GM10248 (cell line): ENCODE measurements at regions not wholly inside any gene's neighbourhood (a gene's known extent, or its start where the extent isn't known, plus 50 kb on each side); places are given as distances from the start of the nearest gene placed in this dataset.

ENCODE experiments used
- CTCF ChIA-PET: fragments of 300-600 bp; sonication (Branson Sonifier 250); formaldehyde crosslinking; extraction: SDS; loops from one replicate; lab custom pipeline; 2021; ENCODE audit warnings: antibody characterized with exemption; lab: Yijun Ruan, JAX
- POLR2A ChIA-PET: fragments of 350-650 bp; sonication (Branson Sonifier 250); formaldehyde crosslinking; extraction: SDS; loops from one replicate; lab custom pipeline; 2020; ENCODE audit warnings: antibody characterized with exemption; lab: Yijun Ruan, JAX
- DNase-seq: peaks from one replicate; pipeline ENCODE4 v3.0.0; 2012; ENCODE audit errors: extremely low spot score
- TF ChIP-seq, protein P1 (sequence below): IDR thresholded peaks from 2 replicates; pipeline ENCODE4 v1.5.1; 2012; ENCODE audit warnings: mild to moderate bottlenecking, low read depth; ENCODE audit errors: extremely low read depth, missing control alignments, control extremely low read depth

DNA sequence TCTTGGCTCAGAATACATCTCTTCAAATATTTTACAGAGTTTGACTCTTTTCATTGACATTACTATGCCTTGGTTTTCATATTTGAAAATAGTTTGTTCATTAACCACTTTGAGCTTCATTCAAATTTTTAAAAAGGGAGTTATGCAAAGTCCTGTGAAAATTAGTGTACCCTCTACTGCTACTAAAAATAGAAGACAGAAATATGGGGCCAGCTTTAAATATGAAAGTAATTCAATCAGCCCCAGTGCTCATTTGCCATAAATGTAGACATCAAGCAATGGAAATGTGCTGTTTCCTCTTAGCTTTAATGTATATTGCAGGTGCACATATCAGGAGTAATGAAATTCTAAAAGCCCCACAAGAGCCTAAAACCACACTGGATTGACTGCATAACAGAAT is 218.7 kb downstream of the SPATA18 start:
- POLR2A ChIA-PET: no interaction called here

GRCh38 chr4:52273885-52274284 is 222.8 kb downstream of the SPATA18 start:
- TF ChIP-seq, protein P1, sequence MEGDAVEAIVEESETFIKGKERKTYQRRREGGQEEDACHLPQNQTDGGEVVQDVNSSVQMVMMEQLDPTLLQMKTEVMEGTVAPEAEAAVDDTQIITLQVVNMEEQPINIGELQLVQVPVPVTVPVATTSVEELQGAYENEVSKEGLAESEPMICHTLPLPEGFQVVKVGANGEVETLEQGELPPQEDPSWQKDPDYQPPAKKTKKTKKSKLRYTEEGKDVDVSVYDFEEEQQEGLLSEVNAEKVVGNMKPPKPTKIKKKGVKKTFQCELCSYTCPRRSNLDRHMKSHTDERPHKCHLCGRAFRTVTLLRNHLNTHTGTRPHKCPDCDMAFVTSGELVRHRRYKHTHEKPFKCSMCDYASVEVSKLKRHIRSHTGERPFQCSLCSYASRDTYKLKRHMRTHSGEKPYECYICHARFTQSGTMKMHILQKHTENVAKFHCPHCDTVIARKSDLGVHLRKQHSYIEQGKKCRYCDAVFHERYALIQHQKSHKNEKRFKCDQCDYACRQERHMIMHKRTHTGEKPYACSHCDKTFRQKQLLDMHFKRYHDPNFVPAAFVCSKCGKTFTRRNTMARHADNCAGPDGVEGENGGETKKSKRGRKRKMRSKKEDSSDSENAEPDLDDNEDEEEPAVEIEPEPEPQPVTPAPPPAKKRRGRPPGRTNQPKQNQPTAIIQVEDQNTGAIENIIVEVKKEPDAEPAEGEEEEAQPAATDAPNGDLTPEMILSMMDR: no peak
- ChIA-PET CTCF (interaction anchor here (1.5 kb wide), 1 partner anchor 11 kb away, joined by 3 read pairs; no protein-coding TSS in a partner anchor), POLR2A (no interaction called here)
- no peak for DNase-seq

More for the DNA sequence above, 218.7 kb downstream of the SPATA18 start:
- DNase-seq: no peak
- TF ChIP-seq, protein P1: no peak
- CTCF ChIA-PET: interaction anchor here (1.4 kb wide), 1 partner anchor 35 kb away, joined by 4 read pairs; no protein-coding TSS in a partner anchor

DNA sequence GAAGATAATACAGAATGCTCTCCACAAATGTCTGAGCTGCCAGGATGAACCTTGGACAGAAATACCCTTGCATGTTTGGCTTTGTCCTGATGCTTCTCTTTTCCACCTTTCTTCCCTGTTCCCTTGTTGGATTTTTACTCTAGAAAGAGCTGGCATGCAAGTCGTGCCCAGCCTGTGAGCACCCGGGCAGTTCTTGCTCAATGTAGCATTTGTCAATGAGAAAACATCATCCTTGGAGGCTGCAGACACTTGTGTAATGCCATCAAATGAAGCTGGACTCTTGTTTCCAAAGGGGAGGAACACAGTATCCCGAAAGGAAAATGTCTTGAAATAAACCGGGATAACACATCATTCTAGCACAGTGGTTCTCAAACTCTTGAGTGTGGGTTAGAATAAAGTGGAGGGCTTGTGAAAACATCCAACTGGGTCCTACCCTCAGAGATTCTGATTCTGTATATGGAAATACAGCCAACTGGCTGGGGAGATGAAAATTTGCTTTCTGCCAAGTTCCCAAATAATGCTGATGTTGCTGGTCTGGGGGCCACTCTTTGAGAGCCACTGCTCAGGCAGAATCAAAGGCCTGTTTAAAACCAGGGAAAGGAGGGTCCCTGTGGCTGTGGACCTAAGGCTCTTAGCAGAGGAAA is 237.2 kb downstream of the SPATA18 start:
- DNase-seq: no peak
- ChIA-PET POLR2A (no interaction called here), CTCF (no interaction called here)
- TF ChIP-seq, protein P1: no peak

- TF ChIP-seq, protein P1: no peak
- DNase-seq: no peak
- POLR2A ChIA-PET: no interaction called here
- CTCF ChIA-PET: no interaction called here
Measured at GRCh38 chr4:52290466-52290865, 239.4 kb downstream of the SPATA18 start.

- DNase-seq: no peak
- POLR2A ChIA-PET: no interaction called here
- TF ChIP-seq, protein P1: no peak
- CTCF ChIA-PET: interaction anchor here (1.5 to 1.6 kb wide), 2 partner anchors 24 to 26 kb away, joined by 4 read pairs; no protein-coding TSS in a partner anchor
Measured at GRCh38 chr4:52292245-52292644, 241.1 kb downstream of the SPATA18 start.

- TF ChIP-seq, protein P1: no peak
- POLR2A ChIA-PET: no interaction called here
- CTCF ChIA-PET: interaction anchor here (1.0 kb wide), 1 partner anchor 9 kb away, joined by 3 read pairs; no protein-coding TSS in a partner anchor
- no peak for DNase-seq
Measured at GRCh38 chr4:52296341-52296740, 245.2 kb downstream of the SPATA18 start.

DNA sequence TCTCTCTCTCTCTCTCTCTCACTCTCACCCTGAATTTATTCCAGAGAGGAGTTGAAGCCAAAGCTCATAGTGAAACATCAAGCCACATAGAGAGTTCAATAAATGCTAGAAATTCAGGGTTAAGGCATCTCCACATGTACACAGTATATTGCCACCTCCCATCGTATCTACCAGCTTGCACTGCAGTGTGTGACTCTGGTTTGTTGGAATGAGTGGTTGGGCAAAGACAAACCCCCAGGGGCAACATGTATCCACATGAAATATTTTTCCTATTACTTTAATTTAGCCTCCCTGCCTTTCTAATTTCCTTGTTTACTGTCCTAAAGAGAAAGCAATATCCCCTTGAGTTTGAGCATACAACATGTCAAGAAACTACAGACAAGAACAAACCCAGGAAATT is 247.3 kb downstream of the SPATA18 start:
- CTCF ChIA-PET: no interaction called here
- DNase-seq: no peak
- POLR2A ChIA-PET: no interaction called here
- TF ChIP-seq, protein P1: no peak
